Caco-2 (cell line): ENCODE measurements at regions not wholly inside any gene's neighbourhood (a gene's known extent, or its start where the extent isn't known, plus 50 kb on each side); places are given as distances from the start of the nearest gene placed in this dataset.

ENCODE experiments used
- BruUV-seq: library from RNA; stranded (reverse); fragments of 400-500 nt; replicated peaks from 2 replicates; lab custom pipeline; 2021; lab: Mats Ljungman, UMichigan
- CTCF ChIA-PET: fragments of 300-600 bp; sonication (Branson Sonifier 250); formaldehyde crosslinking; loops from one replicate; lab custom pipeline; 2022; ENCODE audit warnings: antibody characterized with exemption; lab: Charles Lee
- POLR2A ChIA-PET: fragments of 300-600 bp; sonication (Branson Sonifier 250); formaldehyde crosslinking; loops from one replicate; lab custom pipeline; 2022; ENCODE audit warnings: antibody characterized with exemption; lab: Charles Lee
- DNase-seq, 2 experiments: peaks; one replicate each; pipeline versions ENCODE4 v3.0.0 to v3.0.0-alpha.2; 2020 to 2022
- H3K27me3 ChIP-seq: replicated peaks from 2 replicates; pipeline ENCODE4 v1.6.0; 2011; ENCODE audit warnings: low read length; ENCODE audit not compliant: control insufficient read depth, insufficient read depth
- H3K36me3 ChIP-seq: 2 replicates; pipeline ENCODE4 v1.5.1; 2011; ENCODE audit warnings: low read length; ENCODE audit not compliant: control insufficient read depth, insufficient read depth
- H3K4me1 ChIP-seq: fragments of 250-450 bp; sonication (Bioruptor Pico); 2 replicates; pipeline ENCODE4 v1.5.1; 2020; ENCODE audit warnings: mild to moderate bottlenecking
- H3K4me3 ChIP-seq: 2 replicates; pipeline ENCODE4 v1.5.1; 2011; ENCODE audit warnings: low read depth, mild to moderate bottlenecking, control low read depth, low read length
- H3K9me3 ChIP-seq: fragments of 250-450 bp; sonication (Bioruptor Pico); 2 replicates; pipeline ENCODE4 v1.5.1; 2020; ENCODE audit warnings: mild to moderate bottlenecking, moderate library complexity
- H3K27ac Mint-ChIP-seq: one replicate; pipeline ENCODE4 v1.8.0; 2022; ENCODE audit warnings: mixed read lengths; ENCODE audit not compliant: unreplicated experiment
- H3K27me3 Mint-ChIP-seq: one replicate; pipeline ENCODE4 v1.8.0; 2022; ENCODE audit warnings: mixed read lengths; ENCODE audit not compliant: insufficient read depth, unreplicated experiment
- H3K36me3 Mint-ChIP-seq: one replicate; pipeline ENCODE4 v1.8.0; 2022; ENCODE audit warnings: mild to moderate bottlenecking, mixed read lengths; ENCODE audit not compliant: insufficient read depth, unreplicated experiment
- H3K4me1 Mint-ChIP-seq: one replicate; pipeline ENCODE4 v1.8.0; 2022; ENCODE audit warnings: low read depth, mixed read lengths; ENCODE audit not compliant: unreplicated experiment
- H3K4me3 Mint-ChIP-seq: one replicate; pipeline ENCODE4 v1.8.0; 2022; ENCODE audit warnings: mild to moderate bottlenecking, moderate library complexity, mixed read lengths; ENCODE audit not compliant: unreplicated experiment
- H3K9me3 Mint-ChIP-seq: one replicate; pipeline ENCODE4 v1.8.0; 2022; ENCODE audit warnings: mixed read lengths; ENCODE audit not compliant: unreplicated experiment
- CTCF ChIP-seq, 2 experiments: fragments of 200-600 bp in 1 of 2; IDR thresholded peaks; 1 replicate in 1 of 2; 2 replicates in 1 of 2; pipeline versions ENCODE4 v1.5.1 to v1.8.0; 2011 to 2022; ENCODE audit warnings: antibody characterized with exemption in 1 of 2, control low read depth in 1 of 2, inconsistent platforms in 1 of 2, low read depth in 1 of 2, low read length in 1 of 2, mild to moderate bottlenecking in 1 of 2, moderate library complexity in 1 of 2; ENCODE audit not compliant: insufficient read depth in 1 of 2, severe bottlenecking in 1 of 2, unreplicated experiment in 1 of 2
- intact Hi-C: fragments of 100-400 bp; cut with micrococcal nuclease; formaldehyde crosslinking; loops from one replicate; pipeline ENCODE4 v1.10.0; 2022; ENCODE audit not compliant: unreplicated experiment

GRCh38 chrX:94123062-94123461, 449.1 kb downstream of the FAM133A start:
- BruUV-seq, result no TSS peak
- DNase-seq, result no peak
- no peak for TF ChIP-seq CTCF (IDR thresholded peaks at IDR 0.05; ENCODE audit: insufficient read depth in 1 of 2, low read depth in 1 of 2, low read length in 1 of 2, severe bottlenecking in 1 of 2, unreplicated experiment in 1 of 2)
- intact Hi-C loops, result no loop called here
- H3K4me1 Mint-ChIP-seq, result no peaks in the 10 kb centered on the region
- Histone ChIP-seq H3K27me3 (no peaks in the 10 kb centered on the region), H3K4me1 (no peaks in the 10 kb centered on the region), H3K36me3 (no peaks in the 10 kb centered on the region), H3K4me3 (no peak overlapping the region), H3K9me3 (no peaks in the 10 kb centered on the region)
- POLR2A ChIA-PET, result no interaction called here
- no peaks in the 10 kb centered on the region for H3K27me3 Mint-ChIP-seq
- H3K4me3 Mint-ChIP-seq, result no peak overlapping the region
- no peak overlapping the region for H3K27ac Mint-ChIP-seq
- H3K9me3 Mint-ChIP-seq, result no peaks in the 10 kb centered on the region
- CTCF ChIA-PET, result no interaction called here
- no peaks in the 10 kb centered on the region for H3K36me3 Mint-ChIP-seq

- H3K36me3 ChIP-seq, result no peaks in the 10 kb centered on the region
- BruUV-seq, result no TSS peak
- POLR2A ChIA-PET, result no interaction called here
- intact Hi-C loops, result no loop called here
- no peak overlapping the region for H3K4me3 Mint-ChIP-seq
- CTCF ChIA-PET, result no interaction called here
- H3K27me3 ChIP-seq, result no peaks in the 10 kb centered on the region
- H3K9me3 Mint-ChIP-seq, result no peaks in the 10 kb centered on the region
- H3K4me1 Mint-ChIP-seq, result no peaks in the 10 kb centered on the region
- no peaks in the 10 kb centered on the region for H3K36me3 Mint-ChIP-seq
- no peak overlapping the region for H3K27ac Mint-ChIP-seq
- no peak for TF ChIP-seq CTCF (IDR thresholded peaks at IDR 0.05; ENCODE audit: insufficient read depth in 1 of 2, low read depth in 1 of 2, low read length in 1 of 2, severe bottlenecking in 1 of 2, unreplicated experiment in 1 of 2)
- no peaks in the 10 kb centered on the region for H3K27me3 Mint-ChIP-seq
- H3K9me3 ChIP-seq, result no peaks in the 10 kb centered on the region
- no peak for DNase-seq
- H3K4me1 ChIP-seq, result no peaks in the 10 kb centered on the region
- no peak overlapping the region for H3K4me3 ChIP-seq
Measured at GRCh38 chrX:94162971-94163370, 489.0 kb downstream of the FAM133A start.

- POLR2A ChIA-PET, result no interaction called here
- BruUV-seq, result no TSS peak
Measured at GRCh38 chrX:94178145-94178788, 504.3 kb downstream of the FAM133A start.

More at GRCh38 chrX:94178145-94178788, 504.3 kb downstream of the FAM133A start:
- TF ChIP-seq CTCF (IDR thresholded peaks at IDR 0.05; ENCODE audit: insufficient read depth in 1 of 2, low read depth in 1 of 2, low read length in 1 of 2, severe bottlenecking in 1 of 2, unreplicated experiment in 1 of 2), result no peak
- Mint-ChIP-seq H3K27me3 (no peaks in the 10 kb centered on the region), H3K4me3 (no peak overlapping the region), H3K36me3 (no peaks in the 10 kb centered on the region), H3K27ac (no peak overlapping the region), H3K4me1 (no peaks in the 10 kb centered on the region), H3K9me3 (no peaks in the 10 kb centered on the region)
- no peaks in the 10 kb centered on the region for H3K4me1 ChIP-seq
- intact Hi-C loops, result no loop called here
- no peaks in the 10 kb centered on the region for H3K36me3 ChIP-seq
- H3K9me3 ChIP-seq, result no peaks in the 10 kb centered on the region
- H3K27me3 ChIP-seq, result no peaks in the 10 kb centered on the region
- CTCF ChIA-PET, result no interaction called here
- no peak overlapping the region for H3K4me3 ChIP-seq
- peak in 1 of 2 experiments; percentile 0 for DNase-seq
